Ishikawa (cell line): ENCODE measurements at regions not wholly inside any gene's neighbourhood (a gene's known extent, or its start where the extent isn't known, plus 50 kb on each side); places are given as distances from the start of the nearest gene placed in this dataset.

Source experiments
- CEBPB ChIP-seq: IDR thresholded peaks from 2 replicates; pipeline ENCODE4 v1.6.1; 2012
- CREB1 ChIP-seq: IDR thresholded peaks from 2 replicates; pipeline ENCODE4 v1.6.1; 2012; ENCODE audit warnings: low read depth
- EGR1 ChIP-seq: IDR thresholded peaks from 2 replicates; pipeline ENCODE4 v1.6.1; 2012
- EP300 ChIP-seq: IDR thresholded peaks from 2 replicates; pipeline ENCODE4 v1.6.1; 2012; ENCODE audit warnings: borderline replicate concordance
- FOXM1 ChIP-seq: IDR thresholded peaks from 2 replicates; pipeline ENCODE4 v1.6.1; 2012; ENCODE audit warnings: low read depth, borderline replicate concordance
- NFIC ChIP-seq: IDR thresholded peaks from 2 replicates; pipeline ENCODE4 v1.6.1; 2012
- RAD21 ChIP-seq: IDR thresholded peaks from 2 replicates; pipeline ENCODE4 v1.6.1; 2012; ENCODE audit warnings: low read depth
- TAF1 ChIP-seq: IDR thresholded peaks from 2 replicates; pipeline ENCODE4 v1.6.1; 2012; ENCODE audit warnings: low read depth, mild to moderate bottlenecking
- TCF12 ChIP-seq: IDR thresholded peaks from 2 replicates; pipeline ENCODE4 v1.6.1; 2012; ENCODE audit warnings: low read depth
- TEAD4 ChIP-seq: IDR thresholded peaks from 2 replicates; pipeline ENCODE4 v1.6.1; 2012
- YY1 ChIP-seq: IDR thresholded peaks from 2 replicates; pipeline ENCODE4 v1.6.1; 2012; ENCODE audit warnings: low read depth
- ZBTB7A ChIP-seq: IDR thresholded peaks from 2 replicates; pipeline ENCODE4 v1.6.1; 2012; ENCODE audit warnings: low read depth
- TF ChIP-seq, protein P1 (sequence below): IDR thresholded peaks from 2 replicates; pipeline ENCODE4 v1.6.1; 2012
- TF ChIP-seq, protein P2 (sequence below): IDR thresholded peaks from 2 replicates; pipeline ENCODE4 v1.6.1; 2012
- TF ChIP-seq, protein P3 (sequence below): IDR thresholded peaks from 2 replicates; pipeline ENCODE4 v1.6.1; 2012; ENCODE audit warnings: low read depth, mild to moderate bottlenecking

DNA sequence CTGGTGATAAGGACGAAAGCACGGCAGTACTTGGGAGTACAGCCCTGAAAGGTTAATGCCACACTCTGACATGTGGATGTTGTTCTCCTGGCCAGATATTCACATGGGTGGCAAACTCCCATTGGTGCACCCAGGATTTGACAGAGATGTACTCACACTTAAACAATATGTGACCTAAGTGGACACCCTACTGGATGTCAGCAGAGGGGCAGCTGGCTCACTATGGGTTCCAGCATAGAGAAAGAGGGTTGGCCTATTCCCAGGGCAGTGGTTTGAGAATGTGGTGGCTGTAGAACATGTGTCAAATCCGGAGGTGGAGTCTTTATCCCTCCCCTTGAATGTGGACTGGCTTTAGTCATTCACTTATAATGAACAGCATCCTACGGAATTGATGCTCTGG is 333.2 kb downstream of the DHX35 start:
- TF ChIP-seq NFIC (no peak), FOXM1 (no peak), ZBTB7A (no peak), TAF1 (no peak), TEAD4 (no peak), CEBPB (no peak), TCF12 (no peak), EP300 (no peak), YY1 (no peak), EGR1 (no peak), CREB1 (no peak), RAD21 (no peak)
- TF ChIP-seq, protein P1, sequence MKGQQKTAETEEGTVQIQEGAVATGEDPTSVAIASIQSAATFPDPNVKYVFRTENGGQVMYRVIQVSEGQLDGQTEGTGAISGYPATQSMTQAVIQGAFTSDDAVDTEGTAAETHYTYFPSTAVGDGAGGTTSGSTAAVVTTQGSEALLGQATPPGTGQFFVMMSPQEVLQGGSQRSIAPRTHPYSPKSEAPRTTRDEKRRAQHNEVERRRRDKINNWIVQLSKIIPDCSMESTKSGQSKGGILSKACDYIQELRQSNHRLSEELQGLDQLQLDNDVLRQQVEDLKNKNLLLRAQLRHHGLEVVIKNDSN: no peak
- TF ChIP-seq, protein P2, sequence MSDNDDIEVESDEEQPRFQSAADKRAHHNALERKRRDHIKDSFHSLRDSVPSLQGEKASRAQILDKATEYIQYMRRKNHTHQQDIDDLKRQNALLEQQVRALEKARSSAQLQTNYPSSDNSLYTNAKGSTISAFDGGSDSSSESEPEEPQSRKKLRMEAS: no peak
- TF ChIP-seq, protein P3, sequence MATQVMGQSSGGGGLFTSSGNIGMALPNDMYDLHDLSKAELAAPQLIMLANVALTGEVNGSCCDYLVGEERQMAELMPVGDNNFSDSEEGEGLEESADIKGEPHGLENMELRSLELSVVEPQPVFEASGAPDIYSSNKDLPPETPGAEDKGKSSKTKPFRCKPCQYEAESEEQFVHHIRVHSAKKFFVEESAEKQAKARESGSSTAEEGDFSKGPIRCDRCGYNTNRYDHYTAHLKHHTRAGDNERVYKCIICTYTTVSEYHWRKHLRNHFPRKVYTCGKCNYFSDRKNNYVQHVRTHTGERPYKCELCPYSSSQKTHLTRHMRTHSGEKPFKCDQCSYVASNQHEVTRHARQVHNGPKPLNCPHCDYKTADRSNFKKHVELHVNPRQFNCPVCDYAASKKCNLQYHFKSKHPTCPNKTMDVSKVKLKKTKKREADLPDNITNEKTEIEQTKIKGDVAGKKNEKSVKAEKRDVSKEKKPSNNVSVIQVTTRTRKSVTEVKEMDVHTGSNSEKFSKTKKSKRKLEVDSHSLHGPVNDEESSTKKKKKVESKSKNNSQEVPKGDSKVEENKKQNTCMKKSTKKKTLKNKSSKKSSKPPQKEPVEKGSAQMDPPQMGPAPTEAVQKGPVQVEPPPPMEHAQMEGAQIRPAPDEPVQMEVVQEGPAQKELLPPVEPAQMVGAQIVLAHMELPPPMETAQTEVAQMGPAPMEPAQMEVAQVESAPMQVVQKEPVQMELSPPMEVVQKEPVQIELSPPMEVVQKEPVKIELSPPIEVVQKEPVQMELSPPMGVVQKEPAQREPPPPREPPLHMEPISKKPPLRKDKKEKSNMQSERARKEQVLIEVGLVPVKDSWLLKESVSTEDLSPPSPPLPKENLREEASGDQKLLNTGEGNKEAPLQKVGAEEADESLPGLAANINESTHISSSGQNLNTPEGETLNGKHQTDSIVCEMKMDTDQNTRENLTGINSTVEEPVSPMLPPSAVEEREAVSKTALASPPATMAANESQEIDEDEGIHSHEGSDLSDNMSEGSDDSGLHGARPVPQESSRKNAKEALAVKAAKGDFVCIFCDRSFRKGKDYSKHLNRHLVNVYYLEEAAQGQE: no peak

DNA sequence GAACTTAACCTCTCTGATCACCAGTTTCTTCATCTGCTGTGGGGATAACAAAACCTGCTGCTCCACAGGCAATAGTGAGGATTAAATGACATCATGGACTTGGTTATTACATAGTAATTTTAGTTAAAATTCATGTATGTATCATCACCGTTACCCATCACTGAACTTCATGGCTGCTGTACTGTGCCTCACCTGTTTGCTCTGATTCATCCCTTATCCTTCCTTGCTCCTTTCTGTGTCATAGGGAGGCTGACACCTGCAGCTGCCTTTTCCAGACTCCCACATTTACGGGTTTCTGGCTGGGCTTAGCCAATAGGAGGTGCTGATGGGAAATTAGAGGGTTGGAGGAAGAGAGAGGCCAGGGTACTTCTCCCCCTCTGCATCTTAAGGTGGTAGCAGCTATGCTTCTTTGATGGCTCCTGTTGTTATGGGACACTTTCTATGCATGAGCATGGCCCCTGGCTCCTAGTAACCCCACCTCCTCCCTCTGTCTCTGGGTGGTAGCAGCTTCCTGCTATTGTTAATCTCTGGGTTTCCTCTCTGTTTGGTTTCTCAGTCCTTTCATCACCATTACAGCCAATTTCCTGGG is 332.1 kb downstream of the DHX35 start:
- TF ChIP-seq ZBTB7A: no peak
- TF ChIP-seq, protein P2: no peak
- TF ChIP-seq NFIC: no peak
- TF ChIP-seq EP300: no peak
- TF ChIP-seq FOXM1: no peak
- TF ChIP-seq TCF12: no peak
- TF ChIP-seq CEBPB: no peak

DNA sequence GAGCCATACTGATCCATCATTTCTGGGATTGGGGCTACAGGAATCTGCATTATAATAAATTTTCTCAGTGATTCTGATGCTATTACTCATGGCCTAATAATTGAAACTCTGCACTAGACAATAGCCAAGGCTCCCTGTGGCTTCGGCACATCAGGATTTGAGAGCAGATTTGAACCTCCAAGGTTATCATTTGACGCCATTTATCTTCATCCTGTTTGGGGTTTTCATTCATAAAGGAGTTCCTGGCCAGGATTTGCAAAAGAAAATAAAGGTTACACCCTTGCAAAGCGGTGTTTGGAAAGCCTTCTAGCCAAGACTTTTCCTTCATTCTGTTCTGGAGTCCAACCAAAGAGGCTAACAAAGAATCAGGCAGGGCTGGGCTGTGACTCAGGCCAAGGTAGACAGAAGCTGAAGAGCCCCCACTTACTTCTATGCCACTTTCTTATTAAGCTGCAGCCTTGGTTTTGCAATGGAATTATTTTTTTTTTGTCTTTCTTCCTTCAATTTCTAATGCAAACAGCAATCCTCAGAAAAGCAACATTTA is 330.1 kb downstream of the DHX35 start:
- TF ChIP-seq FOXM1: no peak
- TF ChIP-seq TCF12: no peak

DNA sequence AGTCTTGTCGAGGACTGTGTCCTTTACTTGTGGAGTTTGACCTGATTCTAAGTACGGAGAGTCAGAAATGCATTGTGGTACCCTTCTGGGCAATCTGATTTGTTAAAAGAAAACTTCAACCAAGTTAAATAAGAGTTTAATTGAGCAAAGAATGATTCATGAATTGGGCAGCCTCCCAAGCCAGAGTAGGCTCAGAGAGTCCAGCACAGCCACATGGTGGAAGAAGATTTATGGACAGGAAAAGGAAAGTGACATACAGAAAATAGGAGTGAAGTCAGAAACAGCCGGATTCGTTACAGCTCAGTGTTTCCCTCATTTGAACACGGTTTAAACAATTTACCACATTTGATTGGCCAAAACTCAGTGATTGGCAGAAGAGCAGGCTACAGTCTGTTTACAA is 329.2 kb downstream of the DHX35 start:
- TF ChIP-seq NFIC (no peak), EGR1 (no peak), TAF1 (no peak), CEBPB (no peak), CREB1 (no peak), YY1 (no peak), FOXM1 (no peak), TCF12 (no peak), RAD21 (no peak), EP300 (no peak), TEAD4 (no peak)
- TF ChIP-seq, protein P1: no peak
- TF ChIP-seq, protein P2: no peak

DNA sequence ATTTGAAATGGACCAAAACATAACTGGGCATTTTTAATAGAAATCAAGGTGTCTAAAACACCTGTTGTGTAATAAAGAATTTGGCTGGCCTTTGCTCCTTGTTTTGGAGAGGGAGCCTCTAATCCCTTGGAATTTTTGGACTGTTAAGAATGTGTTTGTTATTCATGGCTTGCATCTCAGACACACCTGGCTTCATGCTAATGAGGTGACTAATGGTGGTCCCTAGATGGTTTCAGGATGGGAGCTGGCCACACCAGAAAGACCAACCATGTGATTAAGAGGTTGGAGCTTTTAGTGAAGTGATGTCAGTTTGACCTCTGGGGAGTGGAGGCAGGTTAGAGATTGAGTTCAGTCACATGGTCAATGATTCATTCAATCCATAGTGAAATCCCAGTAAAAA is 328.4 kb downstream of the DHX35 start:
- TF ChIP-seq EP300 (no peak), CREB1 (no peak), NFIC (no peak), ZBTB7A (no peak), TCF12 (no peak), TAF1 (no peak), TEAD4 (no peak), YY1 (no peak), FOXM1 (no peak)
- TF ChIP-seq, protein P3: no peak
- TF ChIP-seq, protein P1: no peak

DNA sequence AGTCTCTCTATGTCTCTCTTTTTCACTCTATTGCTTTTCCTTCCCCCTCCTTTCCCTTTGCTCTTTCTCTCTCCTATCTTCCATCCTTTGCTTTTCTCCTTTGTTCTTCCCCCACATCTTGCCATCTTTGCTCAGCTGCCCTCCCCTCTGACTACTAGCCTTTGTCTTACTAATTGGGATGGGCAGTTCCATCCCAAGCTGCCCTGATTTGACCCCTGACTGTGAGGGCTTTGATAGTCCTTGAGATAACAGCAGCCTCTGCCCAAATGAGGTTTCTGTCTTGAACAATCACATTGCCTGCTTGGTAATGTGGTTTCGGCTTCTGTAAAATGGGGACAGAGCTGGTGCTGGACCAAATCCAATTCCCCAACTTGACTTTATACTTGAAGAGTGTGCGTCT is 327.7 kb downstream of the DHX35 start:
- TF ChIP-seq NFIC (no peak), CEBPB (no peak), EP300 (no peak), TEAD4 (no peak), RAD21 (no peak), FOXM1 (no peak)
